IPS-18c (cell line): ENCODE measurements at regions not wholly inside any gene's neighbourhood (a gene's known extent, or its start where the extent isn't known, plus 50 kb on each side); places are given as distances from the start of the nearest gene placed in this dataset.
"Not testable (repeated sequence)": the region's sequence is repeated elsewhere in the genome, so short reads cannot be mapped to it uniquely, and the experiment has no call there.

Experiments
- H3K4me3 ChIP-seq: 2 replicates; pipeline ENCODE4 v1.7.0; 2013; ENCODE audit warnings: low read depth, mild to moderate bottlenecking, low read length, moderate library complexity; ENCODE audit not compliant: insufficient read depth
- H3K9me3 ChIP-seq: one replicate; pipeline ENCODE4 v1.6.1; 2013; ENCODE audit warnings: mild to moderate bottlenecking, low read length, moderate library complexity; ENCODE audit not compliant: control insufficient read depth, insufficient read depth

DNA sequence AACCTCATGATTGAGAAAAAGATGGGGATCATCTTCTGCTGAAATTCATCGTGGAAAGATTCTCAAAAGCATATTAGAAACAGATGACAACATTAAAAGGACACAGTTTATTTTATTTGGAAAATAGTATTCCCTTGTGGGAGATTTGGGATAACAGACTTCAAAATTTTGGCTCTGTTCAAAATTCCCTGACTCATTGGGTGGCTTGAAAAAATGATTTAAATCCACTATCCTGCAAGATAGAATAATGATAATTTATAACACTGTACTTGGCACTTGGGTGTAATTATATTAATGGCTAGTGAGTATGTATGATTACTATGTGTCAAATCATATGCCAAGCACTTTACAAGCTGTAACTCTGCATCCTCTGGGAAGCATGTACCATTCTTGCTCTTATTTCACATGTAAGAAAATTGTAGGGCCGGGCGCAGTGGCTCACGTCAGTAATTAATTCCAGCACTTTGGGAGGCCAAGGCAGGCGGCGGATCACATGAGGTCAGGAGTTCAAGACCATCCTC, 128.8 kb downstream of the LMNTD1 start:
- no peak overlapping the region for H3K4me3 ChIP-seq
- H3K9me3 ChIP-seq, result no peaks in the 10 kb centered on the region

GRCh38 chr12:25423355-25424050, 129.6 kb downstream of the LMNTD1 start:
- no peak overlapping the region for H3K4me3 ChIP-seq
- no peaks in the 10 kb centered on the region for H3K9me3 ChIP-seq

DNA sequence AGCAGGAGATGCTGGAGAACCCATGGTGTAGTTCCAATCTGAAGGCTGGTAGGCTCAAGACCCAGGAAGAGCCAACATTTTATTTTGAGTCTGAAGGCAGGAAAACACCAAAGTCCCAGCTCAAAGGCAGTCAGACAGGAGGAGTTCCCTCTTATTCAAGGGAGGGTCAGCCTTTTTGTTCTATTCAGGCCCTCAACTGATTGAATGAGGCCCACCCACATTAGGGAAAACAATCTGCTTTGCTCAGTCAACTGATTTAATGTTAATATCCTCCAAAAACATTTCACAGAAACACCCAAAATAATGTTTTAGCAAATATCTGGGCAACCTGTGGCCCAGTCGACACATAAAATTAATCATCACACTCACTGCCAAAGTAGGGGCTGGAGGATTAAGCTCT, 130.8 kb downstream of the LMNTD1 start:
- Histone ChIP-seq H3K4me3 (no peak overlapping the region), H3K9me3 (no peaks in the 10 kb centered on the region)

GRCh38 chr12:25421651-25422167, 131.4 kb downstream of the LMNTD1 start:
- H3K4me3 ChIP-seq, result no peak overlapping the region
- H3K9me3 ChIP-seq, result no peaks in the 10 kb centered on the region

DNA sequence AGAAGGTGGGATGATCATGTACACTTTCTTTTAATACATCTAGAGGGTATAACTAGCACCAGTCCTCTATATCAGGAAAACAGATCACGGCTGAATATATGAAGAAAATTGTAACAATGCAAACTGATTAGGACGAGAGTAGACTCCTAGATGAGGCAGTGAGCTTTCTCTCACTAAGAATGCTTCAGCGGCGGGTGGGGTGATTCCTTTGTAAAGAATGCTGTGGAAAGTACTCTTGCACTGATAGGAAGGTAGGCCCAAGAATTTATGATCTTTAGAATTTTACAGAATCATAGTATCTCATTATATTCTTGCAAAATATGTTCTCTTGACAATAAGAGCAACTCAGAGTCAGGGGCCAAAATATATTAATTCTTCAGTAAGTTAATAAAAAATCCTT, 133.0 kb downstream of the LMNTD1 start:
- no peak overlapping the region for H3K4me3 ChIP-seq
- no peaks in the 10 kb centered on the region for H3K9me3 ChIP-seq

- Histone ChIP-seq H3K9me3 (no peaks in the 10 kb centered on the region), H3K4me3 (no peak overlapping the region)
These were observed 133.5 kb downstream of the LMNTD1 start for GRCh38 chr12:25419595-25419994.

GRCh38 chr12:25417071-25417470, 136.0 kb downstream of the LMNTD1 start:
- H3K4me3 ChIP-seq, result no peak overlapping the region
- H3K9me3 ChIP-seq, result no peaks in the 10 kb centered on the region

DNA sequence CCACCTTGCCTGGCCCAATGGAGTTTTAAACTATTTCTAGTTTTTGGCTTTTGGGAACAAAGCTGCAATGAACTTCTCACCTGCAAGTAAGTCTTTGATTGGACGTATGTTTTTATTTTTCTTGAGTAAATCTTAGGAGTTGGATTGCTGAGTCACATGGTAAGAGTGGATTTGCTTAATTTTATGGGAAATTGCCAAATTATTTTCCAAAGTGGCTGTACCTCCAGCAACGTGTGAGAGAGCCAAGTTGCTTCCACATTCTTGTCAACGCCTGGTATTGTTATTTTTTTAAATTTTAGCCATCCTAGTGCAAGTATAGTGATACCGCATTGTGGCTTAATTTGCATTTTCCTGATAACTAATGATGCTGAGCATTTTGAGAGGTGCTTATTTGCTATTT, 136.6 kb downstream of the LMNTD1 start:
- Histone ChIP-seq H3K4me3 (no peak overlapping the region), H3K9me3 (no peaks in the 10 kb centered on the region)

GRCh38 chr12:25415004-25415403, 138.1 kb downstream of the LMNTD1 start:
- H3K4me3 ChIP-seq, result no peak overlapping the region
- H3K9me3 ChIP-seq, result no peaks in the 10 kb centered on the region

- Histone ChIP-seq H3K4me3 (no peak overlapping the region), H3K9me3 (no peaks in the 10 kb centered on the region)
These were observed 140.3 kb downstream of the LMNTD1 start for GRCh38 chr12:25412735-25413134.

GRCh38 chr12:25404955-25405354, 148.1 kb downstream of the LMNTD1 start:
- H3K4me3 ChIP-seq, result no peak overlapping the region
- no peaks in the 10 kb centered on the region for H3K9me3 ChIP-seq

- H3K4me3 ChIP-seq, result no peak overlapping the region
These were observed 151.0 kb upstream of the KRAS start for GRCh38 chr12:25401547-25402345.

GRCh38 chr12:25397001-25397400, 146.3 kb upstream of the KRAS start:
- no peak overlapping the region for H3K4me3 ChIP-seq
- H3K9me3 ChIP-seq, result no peaks in the 10 kb centered on the region

More at GRCh38 chr12:25401547-25402345, 151.0 kb upstream of the KRAS start:
- H3K9me3 ChIP-seq, result no peaks in the 10 kb centered on the region

GRCh38 chr12:25395227-25395626, 144.5 kb upstream of the KRAS start:
- H3K4me3 ChIP-seq, result no peak overlapping the region
- no peaks in the 10 kb centered on the region for H3K9me3 ChIP-seq

GRCh38 chr12:25394775-25395174, 144.0 kb upstream of the KRAS start:
- H3K4me3 ChIP-seq, H3K9me3 ChIP-seq: not testable (repeated sequence)

DNA sequence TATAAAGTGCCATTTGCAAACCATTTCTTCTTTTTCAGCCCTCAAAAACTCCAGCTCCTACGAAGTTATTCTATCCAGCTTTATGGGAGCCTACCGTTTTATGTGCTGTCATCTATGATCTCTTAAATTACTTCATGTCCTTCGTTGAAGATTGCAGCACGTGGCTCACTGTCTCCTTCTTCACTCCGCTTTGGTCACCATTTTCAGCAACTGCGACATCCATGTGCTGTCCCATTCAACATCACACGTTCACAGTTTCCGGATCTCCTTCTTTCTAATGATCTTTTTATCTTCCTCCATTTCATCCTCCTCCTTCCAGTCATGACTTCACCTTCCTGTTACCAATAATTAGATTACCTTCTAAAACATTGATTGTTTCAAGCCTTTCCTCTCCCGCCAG, 143.3 kb upstream of the KRAS start:
- H3K9me3 ChIP-seq, result no peaks in the 10 kb centered on the region
- no peak overlapping the region for H3K4me3 ChIP-seq

DNA sequence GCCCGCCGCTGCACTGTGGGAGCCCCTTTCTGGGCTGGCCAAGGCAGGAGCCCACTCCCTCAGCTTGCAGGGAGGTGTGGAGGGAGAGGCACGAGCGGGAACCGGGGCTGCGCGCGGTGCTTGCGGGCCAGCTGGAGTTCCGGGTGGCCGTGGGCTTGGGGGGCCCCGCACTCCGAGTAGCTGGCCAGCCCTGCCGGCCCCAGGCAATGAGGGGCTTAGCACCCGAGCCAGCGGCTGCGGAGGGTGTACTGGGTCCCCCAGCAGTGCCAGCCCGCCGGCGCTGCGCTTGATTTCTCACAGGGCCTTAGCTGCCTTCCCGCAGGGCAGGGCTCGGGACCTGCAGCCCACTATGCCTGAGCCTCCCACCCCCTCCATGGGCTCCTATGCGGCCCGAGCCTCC, 140.6 kb upstream of the KRAS start:
- not testable (repeated sequence) for H3K4me3 ChIP-seq

DNA sequence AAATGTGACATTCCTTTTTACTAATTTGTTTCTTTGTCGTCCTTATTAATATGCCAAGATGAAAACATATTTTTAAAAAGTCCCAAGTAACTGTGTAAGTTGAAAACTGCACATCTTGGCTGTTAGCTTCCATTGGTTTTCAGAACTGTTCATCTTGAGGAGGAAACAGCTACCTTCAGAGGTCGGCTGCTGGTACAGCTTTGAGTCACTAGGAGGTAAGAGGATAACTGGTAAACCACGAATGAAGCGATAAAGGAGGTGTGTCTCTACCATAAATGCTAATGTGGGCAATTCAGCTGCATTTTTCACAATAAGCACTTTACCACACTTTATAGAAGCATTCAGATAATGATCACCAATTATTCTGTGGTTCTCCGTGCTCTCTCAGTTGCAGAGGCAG, 137.5 kb upstream of the KRAS start:
- Histone ChIP-seq H3K4me3 (no peak overlapping the region), H3K9me3 (no peaks in the 10 kb centered on the region)

More for the DNA sequence above, 140.6 kb upstream of the KRAS start:
- H3K9me3 ChIP-seq, result not testable (repeated sequence)
